Neural progenitor cell (in vitro differentiated cells): ENCODE measurements at regions not wholly inside any gene's neighbourhood (a gene's known extent, or its start where the extent isn't known, plus 50 kb on each side); places are given as distances from the start of the nearest gene placed in this dataset.

Experiments used
- EZH2 ChIP-seq: fragments of 200-600 bp; sonication (generic); IDR thresholded peaks from 2 replicates; pipeline ENCODE4 v1.6.1; 2017; ENCODE audit warnings: antibody characterized with exemption, mild to moderate bottlenecking, moderate library complexity
- EZH2phosphoT487 ChIP-seq: fragments of 200-600 bp; sonication (generic); IDR thresholded peaks from 2 replicates; pipeline ENCODE4 v1.6.1; 2017; ENCODE audit warnings: antibody characterized with exemption
- TF ChIP-seq, protein P1 (sequence below): fragments of 200-600 bp; sonication (generic); IDR thresholded peaks from 2 replicates; pipeline ENCODE4 v1.5.1; 2017; ENCODE audit warnings: antibody characterized with exemption, mild to moderate bottlenecking

DNA sequence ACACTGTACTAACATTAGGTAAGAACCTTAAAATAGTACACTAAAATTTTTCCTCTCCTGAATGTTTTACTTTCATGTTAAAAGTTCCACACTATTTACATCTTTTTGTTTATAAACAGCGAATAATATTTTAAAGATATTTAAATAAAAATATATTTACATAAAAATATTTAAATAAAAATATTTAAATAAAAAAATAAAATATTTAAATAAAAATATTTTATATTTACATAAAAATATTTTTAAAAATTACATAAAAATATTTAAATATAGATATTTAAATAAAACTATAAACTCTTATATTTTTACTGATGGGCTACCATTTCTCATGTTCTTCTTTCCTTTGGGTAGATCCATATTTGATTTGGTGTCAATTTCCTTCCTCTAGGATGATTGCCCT, 619.0 kb downstream of the ANKRD7 start:
- TF ChIP-seq, protein P1, sequence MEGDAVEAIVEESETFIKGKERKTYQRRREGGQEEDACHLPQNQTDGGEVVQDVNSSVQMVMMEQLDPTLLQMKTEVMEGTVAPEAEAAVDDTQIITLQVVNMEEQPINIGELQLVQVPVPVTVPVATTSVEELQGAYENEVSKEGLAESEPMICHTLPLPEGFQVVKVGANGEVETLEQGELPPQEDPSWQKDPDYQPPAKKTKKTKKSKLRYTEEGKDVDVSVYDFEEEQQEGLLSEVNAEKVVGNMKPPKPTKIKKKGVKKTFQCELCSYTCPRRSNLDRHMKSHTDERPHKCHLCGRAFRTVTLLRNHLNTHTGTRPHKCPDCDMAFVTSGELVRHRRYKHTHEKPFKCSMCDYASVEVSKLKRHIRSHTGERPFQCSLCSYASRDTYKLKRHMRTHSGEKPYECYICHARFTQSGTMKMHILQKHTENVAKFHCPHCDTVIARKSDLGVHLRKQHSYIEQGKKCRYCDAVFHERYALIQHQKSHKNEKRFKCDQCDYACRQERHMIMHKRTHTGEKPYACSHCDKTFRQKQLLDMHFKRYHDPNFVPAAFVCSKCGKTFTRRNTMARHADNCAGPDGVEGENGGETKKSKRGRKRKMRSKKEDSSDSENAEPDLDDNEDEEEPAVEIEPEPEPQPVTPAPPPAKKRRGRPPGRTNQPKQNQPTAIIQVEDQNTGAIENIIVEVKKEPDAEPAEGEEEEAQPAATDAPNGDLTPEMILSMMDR = no peak
- TF ChIP-seq EZH2phosphoT487 = no peak
- TF ChIP-seq EZH2 = no peak
